GM10266 (cell line): ENCODE measurements at regions not wholly inside any gene's neighbourhood (a gene's known extent, or its start where the extent isn't known, plus 50 kb on each side); places are given as distances from the start of the nearest gene placed in this dataset.

Experiments used
- DNase-seq: peaks from one replicate; pipeline ENCODE4 v3.0.0; 2012; ENCODE audit errors: extremely low spot score
- CTCF ChIP-seq: IDR thresholded peaks from 2 replicates; pipeline ENCODE4 v1.5.1; 2012; ENCODE audit warnings: mild to moderate bottlenecking, low read depth; ENCODE audit not compliant: control insufficient read depth, insufficient read depth; ENCODE audit errors: missing control alignments

GRCh38 chr16:50997679-50998078, 153.4 kb downstream of the SALL1 start:
- no peak for TF ChIP-seq CTCF
- no peak for DNase-seq

- TF ChIP-seq CTCF, result no peak
- no peak for DNase-seq
Measured at GRCh38 chr16:50996830-50997186, 154.3 kb downstream of the SALL1 start.

- TF ChIP-seq CTCF, result no peak
- DNase-seq, result no peak
Measured at GRCh38 chr16:50996166-50996829, 154.8 kb downstream of the SALL1 start.

- DNase-seq, result no peak
- no peak for TF ChIP-seq CTCF
Measured at GRCh38 chr16:50994995-50995394, 156.1 kb downstream of the SALL1 start.

DNA sequence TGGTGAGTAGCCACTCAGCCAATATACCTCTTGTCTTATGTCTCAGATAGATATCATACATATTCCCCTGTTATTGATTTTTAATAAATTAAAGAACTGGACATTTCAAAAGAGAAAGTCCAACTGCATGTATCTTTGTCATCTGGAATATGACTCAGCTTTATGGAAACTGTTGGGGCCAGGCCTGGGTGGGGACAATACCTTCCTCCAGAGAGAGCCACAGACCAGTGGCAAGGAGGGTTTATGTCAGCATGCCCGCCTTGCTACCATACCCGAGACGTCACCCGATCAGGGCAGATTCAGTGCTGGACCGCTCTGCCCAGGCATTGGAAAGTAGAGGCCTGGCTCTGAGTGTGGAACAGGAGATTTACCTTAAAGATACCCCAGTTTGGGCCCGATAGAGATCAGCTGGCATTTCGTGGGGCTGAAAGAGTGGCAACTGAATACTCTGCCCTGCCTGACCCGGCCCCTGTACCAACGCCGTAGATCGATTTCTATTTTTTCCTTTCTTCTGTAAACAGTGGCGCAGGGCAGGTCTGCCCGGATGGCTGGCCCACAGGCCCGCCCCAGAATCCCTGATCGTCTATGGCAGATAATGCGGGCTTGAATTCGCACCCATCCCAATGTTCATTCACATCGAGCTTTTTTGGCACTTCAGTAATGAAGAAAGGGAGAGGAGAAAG, 158.6 kb downstream of the SALL1 start:
- no peak for TF ChIP-seq CTCF

GRCh38 chr16:50991436-50991835, 159.6 kb downstream of the SALL1 start:
- DNase-seq, result no peak
- TF ChIP-seq CTCF, result no peak

More for the DNA sequence above, 158.6 kb downstream of the SALL1 start:
- no peak for DNase-seq

- no peak for TF ChIP-seq CTCF
- DNase-seq, result no peak
Measured at GRCh38 chr16:50991006-50991405, 160.1 kb downstream of the SALL1 start.
